Keratinocyte (primary cell): ENCODE measurements at regions not wholly inside any gene's neighbourhood (a gene's known extent, or its start where the extent isn't known, plus 50 kb on each side); places are given as distances from the start of the nearest gene placed in this dataset.

Source experiments
- DNase-seq: peaks from one replicate; pipeline ENCODE4 v3.0.0-alpha.2; 2011; ENCODE audit warnings: low read depth, missing footprints, low spot score
- FAIRE-seq: peaks from 2 replicates; lab custom pipeline; 2011; peaks lifted over from hg19 to GRCh38; lab: Jason Lieb, UNC
- H2AFZ ChIP-seq: 2 replicates; pipeline ENCODE4 v1.6.0; 2012; ENCODE audit warnings: low read length, control low read depth, inconsistent platforms; ENCODE audit not compliant: control insufficient read depth
- H3K27ac ChIP-seq: 2 replicates; pipeline ENCODE4 v1.5.1; 2011; ENCODE audit warnings: low read length; ENCODE audit not compliant: control insufficient read depth, insufficient read depth
- H3K27me3 ChIP-seq: 3 replicates; pipeline ENCODE4 v1.6.0; 2011; ENCODE audit warnings: low read length; ENCODE audit not compliant: control insufficient read depth, insufficient read depth; ENCODE audit errors: extremely low read depth
- H3K36me3 ChIP-seq, 2 experiments: 2 replicates in 1 of 2; 3 replicates in 1 of 2; pipeline ENCODE4 v1.5.1; 2011; ENCODE audit warnings: low read length in 2 of 2, mild to moderate bottlenecking in 1 of 2; ENCODE audit not compliant: control insufficient read depth in 2 of 2, insufficient read depth in 2 of 2; ENCODE audit errors: extremely low read depth in 1 of 2
- H3K4me1 ChIP-seq: 3 replicates; pipeline ENCODE4 v1.5.1; 2011; ENCODE audit warnings: low read length; ENCODE audit not compliant: control insufficient read depth, insufficient read depth; ENCODE audit errors: extremely low read depth
- H3K4me2 ChIP-seq: 3 replicates; pipeline ENCODE4 v1.6.0; 2011; ENCODE audit warnings: low read depth, low read length; ENCODE audit not compliant: control insufficient read depth, insufficient read depth; ENCODE audit errors: extremely low read depth
- H3K4me3 ChIP-seq, 3 experiments: fragments of 200-600 bp in 1 of 3; sonication (generic) in 1 of 3; 2 replicates in 2 of 3; 3 replicates in 1 of 3; pipeline ENCODE4 v1.5.1; 2011 to 2016; ENCODE audit warnings: low read length in 3 of 3, mild to moderate bottlenecking in 3 of 3, control low read depth in 2 of 3, inconsistent platforms in 1 of 3, low read depth in 1 of 3, mixed read lengths in 1 of 3, mixed run types in 1 of 3, moderate library complexity in 1 of 3; ENCODE audit not compliant: control insufficient read depth in 2 of 3, insufficient read depth in 2 of 3; ENCODE audit errors: extremely low read depth in 1 of 3
- H3K79me2 ChIP-seq: 2 replicates; pipeline ENCODE4 v1.6.0; 2012; ENCODE audit warnings: low read length; ENCODE audit not compliant: control insufficient read depth, insufficient read depth
- H3K9ac ChIP-seq: 3 replicates; pipeline ENCODE4 v1.6.0; 2011; ENCODE audit warnings: low read length; ENCODE audit not compliant: control insufficient read depth, insufficient read depth; ENCODE audit errors: extremely low read depth
- H3K9me1 ChIP-seq: 3 replicates; pipeline ENCODE4 v1.6.0; 2011; ENCODE audit warnings: low read length; ENCODE audit not compliant: control insufficient read depth, insufficient read depth; ENCODE audit errors: extremely low read depth
- H3K9me3 ChIP-seq: 2 replicates; pipeline ENCODE4 v1.5.1; 2012; ENCODE audit warnings: low read depth, low read length; ENCODE audit not compliant: control insufficient read depth
- H4K20me1 ChIP-seq: 3 replicates; pipeline ENCODE4 v1.6.0; 2011; ENCODE audit warnings: low read length; ENCODE audit not compliant: control insufficient read depth, insufficient read depth; ENCODE audit errors: extremely low read depth
- CTCF ChIP-seq, 3 experiments: IDR thresholded peaks in 1 of 3; conservative IDR thresholded peaks in 1 of 3; optimal IDR thresholded peaks in 1 of 3; 2 replicates in 2 of 3; 3 replicates in 1 of 3; pipeline versions ENCODE3 to v1.5.1; 2011; ENCODE audit warnings: low read length in 3 of 3, mild to moderate bottlenecking in 3 of 3, moderate library complexity in 2 of 3, control low read depth in 1 of 3, inconsistent platforms in 1 of 3; ENCODE audit not compliant: insufficient read depth in 2 of 3; ENCODE audit errors: extremely low read depth in 1 of 3
- EZH2 ChIP-seq: IDR thresholded peaks from one replicate; pipeline ENCODE4 v1.6.1; 2012; ENCODE audit warnings: inconsistent platforms, mild to moderate bottlenecking, low read length, moderate library complexity
- dilution Hi-C: fragments of 300-500 bp; cut with MboI; formaldehyde crosslinking; loops from one replicate; pipeline ENCODE4 v1.7.0; 2020; ENCODE audit warnings: low sequenced_read_pairs; ENCODE audit not compliant: extremely low pct_ligation_motif_present

DNA sequence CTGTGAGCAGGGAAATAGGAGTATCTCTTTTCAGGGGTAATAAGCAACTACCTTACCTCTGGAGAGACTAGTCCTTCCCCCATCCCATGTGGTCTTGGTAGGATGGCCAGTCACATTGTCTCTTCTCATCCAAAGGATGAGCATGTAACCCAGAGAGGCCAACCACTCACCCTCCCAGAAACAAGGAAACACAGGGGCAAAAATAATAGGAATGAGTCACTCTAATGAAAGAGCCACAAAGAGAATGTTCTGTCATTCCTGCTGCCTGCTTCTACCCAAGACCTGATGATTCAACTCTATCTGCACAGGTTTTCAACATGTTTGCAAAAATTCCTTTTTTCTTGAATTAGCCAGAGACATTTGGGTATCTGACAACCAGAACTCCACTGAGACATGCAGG is 99.3 kb upstream of the NFE2L3 start:
- Histone ChIP-seq H3K27me3 (no peaks in the 10 kb centered on the region), H3K4me2 (no peak overlapping the region), H3K4me1 (peaks cover 6% of the 10 kb centered on the region), H3K9me1 (no peaks in the 10 kb centered on the region), H3K9ac (no peak overlapping the region), H2AFZ (no peak overlapping the region), H3K36me3 (no peaks in the 10 kb centered on the region), H3K79me2 (no peaks in the 10 kb centered on the region), H4K20me1 (no peaks in the 10 kb centered on the region), H3K27ac (no peak overlapping the region), H3K9me3 (no peaks in the 10 kb centered on the region), H3K4me3 (no peak overlapping the region)
- TF ChIP-seq EZH2 (no peak), CTCF (optimal IDR thresholded peaks at IDR 0.05 in 1 of 3, IDR thresholded peaks at IDR 0.05 in 1 of 3, conservative IDR thresholded peaks at IDR 0.05 in 1 of 3; ENCODE audit: extremely low read depth in 1 of 3, insufficient read depth in 2 of 3, low read length in 3 of 3) (no peak)
- dilution Hi-C loops = no loop called here
- FAIRE-seq (peak; percentile 78), DNase-seq (peak; percentile 1)

DNA sequence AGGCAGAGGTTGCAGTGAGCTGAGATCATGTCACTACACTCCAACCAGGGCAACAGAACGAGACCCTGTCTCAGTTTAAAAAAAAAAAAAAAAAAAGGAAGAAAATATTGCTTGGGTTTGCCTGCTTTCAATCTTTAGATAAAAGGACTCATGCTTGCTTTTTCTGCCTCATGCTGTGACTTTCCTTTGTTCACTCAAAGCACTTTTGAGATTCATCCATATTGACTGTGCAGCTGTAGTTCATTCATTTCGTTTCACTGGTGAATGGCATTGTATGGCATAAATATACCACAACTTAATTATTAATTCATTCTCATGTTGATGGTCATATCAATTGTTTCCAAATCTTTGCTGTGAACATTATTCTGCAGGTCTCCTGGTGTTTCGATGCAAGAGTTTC is 97.6 kb upstream of the NFE2L3 start:
- TF ChIP-seq EZH2 = no peak
- no peak for TF ChIP-seq CTCF (optimal IDR thresholded peaks at IDR 0.05 in 1 of 3, IDR thresholded peaks at IDR 0.05 in 1 of 3, conservative IDR thresholded peaks at IDR 0.05 in 1 of 3; ENCODE audit: extremely low read depth in 1 of 3, insufficient read depth in 2 of 3, low read length in 3 of 3)
- Histone ChIP-seq H3K4me3 (no peak overlapping the region), H2AFZ (no peak overlapping the region), H3K9ac (no peak overlapping the region), H3K27me3 (no peaks in the 10 kb centered on the region), H3K27ac (no peak overlapping the region), H3K9me3 (no peaks in the 10 kb centered on the region), H4K20me1 (no peaks in the 10 kb centered on the region), H3K79me2 (no peaks in the 10 kb centered on the region), H3K4me2 (no peak overlapping the region), H3K9me1 (no peaks in the 10 kb centered on the region), H3K36me3 (no peaks in the 10 kb centered on the region), H3K4me1 (peaks cover 6% of the 10 kb centered on the region)
- FAIRE-seq (no peak), DNase-seq (no peak)
- dilution Hi-C loops = no loop called here
